ENCODE measurements at regions not wholly inside any gene's neighbourhood (a gene's known extent, or its start where the extent isn't known, plus 50 kb on each side); places are given as distances from the start of the nearest gene placed in this dataset.
A peak's percentile ranks its signal among the peaks of the same experiment; 100 is the strongest.

DNA sequence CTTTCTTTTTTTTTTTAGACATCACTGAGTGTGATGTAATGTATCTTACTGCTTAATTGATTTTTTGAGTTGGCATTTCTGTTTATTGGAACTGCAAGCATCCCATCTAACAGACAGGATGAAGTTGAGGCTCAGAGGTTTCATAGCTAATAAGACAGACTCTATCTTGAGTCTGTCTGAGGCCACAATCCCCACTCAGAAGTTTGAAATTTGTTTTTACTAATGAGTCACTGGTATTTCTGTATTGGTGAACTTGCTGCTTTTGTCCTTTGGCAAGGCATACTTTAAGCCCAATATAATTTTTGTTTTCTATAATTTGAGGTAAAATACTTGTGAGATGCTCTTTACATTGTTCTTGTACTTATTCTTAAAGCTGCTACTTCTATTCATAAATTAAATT, 491.2 kb downstream of the PSAT1 start:
- FAIRE-seq (peak; percentile 73), DNase-seq (ENCODE audit: low read depth, low spot score) (peak; percentile 4)
- no peaks in the 10 kb centered on the region for H3K9me1 ChIP-seq (replicated peaks; ENCODE audit: control insufficient read depth, extremely low read depth, insufficient read depth, low read length)
- H3K9ac ChIP-seq (replicated peaks; ENCODE audit: extremely low read depth, insufficient read depth, low read length): no peak overlapping the region
- CTCF ChIA-PET: no interaction called here
- H3K4me3 ChIP-seq (replicated peaks in 1 of 3; ENCODE audit: insufficient read depth in 1 of 3, low read depth in 1 of 3, low read length in 3 of 3): no peak overlapping the region
- TF ChIP-seq FOS (IDR thresholded peaks at IDR 0.05; ENCODE audit: borderline replicate concordance, insufficient read depth, low read length) (peak; percentile 22), EZH2 (IDR thresholded peaks at IDR 0.05; ENCODE audit: borderline replicate concordance, low read depth, low read length, severe bottlenecking) (no peak)
- intact Hi-C loops (cut with micrococcal nuclease) (loop anchor here (5.0 kb wide), 1 partner anchor 79 kb away; no protein-coding TSS in a partner anchor), dilution Hi-C loops (cut with MboI; ENCODE audit: extremely low pct_ligation_motif_present, low sequenced_read_pairs) (no loop called here)
- H4K20me1 ChIP-seq (replicated peaks; ENCODE audit: control insufficient read depth, extremely low read depth, insufficient read depth, low read length): no peaks in the 10 kb centered on the region
- H3K4me1 ChIP-seq (ENCODE audit: control insufficient read depth, extremely low read depth, insufficient read depth, low read length): peaks cover 11% of the 10 kb centered on the region
- H3K27me3 ChIP-seq (ENCODE audit: control insufficient read depth in 2 of 2, insufficient read depth in 2 of 2, low read length in 2 of 2): no peaks in the 10 kb centered on the region
- no peak overlapping the region for H3K27ac ChIP-seq (ENCODE audit: insufficient read depth, low read depth, low read length)
- POLR2A ChIA-PET: no interaction called here
- H2AFZ ChIP-seq (ENCODE audit: low read depth, low read length): peak overlapping the region; percentile 23
- no peaks in the 10 kb centered on the region for H3K36me3 ChIP-seq (ENCODE audit: control insufficient read depth in 2 of 2, extremely low read depth in 1 of 2, insufficient read depth in 2 of 2, low read length in 2 of 2)
- peak overlapping the region; percentile 31 for H3K4me2 ChIP-seq (ENCODE audit: insufficient read depth, low read length)
- H3K79me2 ChIP-seq (ENCODE audit: control insufficient read depth, insufficient read depth, low read length): no peaks in the 10 kb centered on the region
- no peaks in the 10 kb centered on the region for H3K9me3 ChIP-seq (replicated peaks; ENCODE audit: control insufficient read depth, insufficient read depth, low read length)
- no TSS peak for BruUV-seq (replicated peaks)

DNA sequence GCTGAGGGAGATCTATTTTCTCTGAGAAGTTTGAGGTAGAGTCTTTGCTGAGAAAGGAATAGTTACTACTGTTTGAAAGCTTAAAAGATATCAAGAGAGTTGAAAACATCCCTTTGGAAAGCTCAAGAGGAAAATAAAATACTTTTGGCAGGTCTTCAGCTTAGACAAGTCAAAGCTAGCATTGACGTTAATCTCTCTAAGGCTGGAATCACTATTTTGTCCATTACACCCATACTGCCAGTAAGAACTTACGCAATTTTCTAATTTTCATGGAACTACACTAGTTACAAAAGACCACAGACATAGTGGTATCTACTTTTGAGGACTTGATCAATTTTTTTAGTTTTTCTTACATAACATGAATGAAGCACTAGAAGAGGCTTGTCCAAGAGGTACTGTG, 494.9 kb downstream of the PSAT1 start:
- no peak for FAIRE-seq

More for the DNA sequence above, 494.9 kb downstream of the PSAT1 start:
- no peaks in the 10 kb centered on the region for H3K9me3 ChIP-seq (replicated peaks; ENCODE audit: control insufficient read depth, insufficient read depth, low read length)
- no peak for DNase-seq (ENCODE audit: low read depth, low spot score)
- H3K9me1 ChIP-seq (replicated peaks; ENCODE audit: control insufficient read depth, extremely low read depth, insufficient read depth, low read length): no peaks in the 10 kb centered on the region
- no peak for TF ChIP-seq EZH2 (IDR thresholded peaks at IDR 0.05; ENCODE audit: borderline replicate concordance, low read depth, low read length, severe bottlenecking)
- TF ChIP-seq POLR2AphosphoS5 (IDR thresholded peaks at IDR 0.05; ENCODE audit: insufficient read depth, low read depth, low read length): no peak
- TF ChIP-seq POLR2A (IDR thresholded peaks at IDR 0.05; ENCODE audit: low read depth, low read length): no peak
- TF ChIP-seq, protein P1, sequence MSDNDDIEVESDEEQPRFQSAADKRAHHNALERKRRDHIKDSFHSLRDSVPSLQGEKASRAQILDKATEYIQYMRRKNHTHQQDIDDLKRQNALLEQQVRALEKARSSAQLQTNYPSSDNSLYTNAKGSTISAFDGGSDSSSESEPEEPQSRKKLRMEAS (IDR thresholded peaks at IDR 0.05; ENCODE audit: insufficient read depth, insufficient read length): no peak
- no peak for TF ChIP-seq GATA2 (IDR thresholded peaks at IDR 0.05; ENCODE audit: insufficient read depth, insufficient read length, low read depth, low read length)
- no peak for TF ChIP-seq MYC (IDR thresholded peaks at IDR 0.05; ENCODE audit: low read depth, low read length)
- TF ChIP-seq JUN (IDR thresholded peaks at IDR 0.05; ENCODE audit: borderline replicate concordance, insufficient read depth, insufficient read length, low read depth): no peak
- TF ChIP-seq, protein P2, sequence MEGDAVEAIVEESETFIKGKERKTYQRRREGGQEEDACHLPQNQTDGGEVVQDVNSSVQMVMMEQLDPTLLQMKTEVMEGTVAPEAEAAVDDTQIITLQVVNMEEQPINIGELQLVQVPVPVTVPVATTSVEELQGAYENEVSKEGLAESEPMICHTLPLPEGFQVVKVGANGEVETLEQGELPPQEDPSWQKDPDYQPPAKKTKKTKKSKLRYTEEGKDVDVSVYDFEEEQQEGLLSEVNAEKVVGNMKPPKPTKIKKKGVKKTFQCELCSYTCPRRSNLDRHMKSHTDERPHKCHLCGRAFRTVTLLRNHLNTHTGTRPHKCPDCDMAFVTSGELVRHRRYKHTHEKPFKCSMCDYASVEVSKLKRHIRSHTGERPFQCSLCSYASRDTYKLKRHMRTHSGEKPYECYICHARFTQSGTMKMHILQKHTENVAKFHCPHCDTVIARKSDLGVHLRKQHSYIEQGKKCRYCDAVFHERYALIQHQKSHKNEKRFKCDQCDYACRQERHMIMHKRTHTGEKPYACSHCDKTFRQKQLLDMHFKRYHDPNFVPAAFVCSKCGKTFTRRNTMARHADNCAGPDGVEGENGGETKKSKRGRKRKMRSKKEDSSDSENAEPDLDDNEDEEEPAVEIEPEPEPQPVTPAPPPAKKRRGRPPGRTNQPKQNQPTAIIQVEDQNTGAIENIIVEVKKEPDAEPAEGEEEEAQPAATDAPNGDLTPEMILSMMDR (IDR thresholded peaks at IDR 0.05; ENCODE audit: extremely low read depth in 1 of 2, insufficient read depth in 1 of 2, low read depth in 1 of 2, low read length in 2 of 2): no peak
- no peak for TF ChIP-seq FOS (IDR thresholded peaks at IDR 0.05; ENCODE audit: borderline replicate concordance, insufficient read depth, low read length)
- dilution Hi-C loops (cut with MboI; ENCODE audit: extremely low pct_ligation_motif_present, low sequenced_read_pairs): no loop called here
- ChIA-PET POLR2A (no interaction called here), CTCF (interaction anchor here (0.7 kb wide), 1 partner anchor 13 kb away, joined by 3 read pairs; no protein-coding TSS in a partner anchor)
- H4K20me1 ChIP-seq (replicated peaks; ENCODE audit: control insufficient read depth, extremely low read depth, insufficient read depth, low read length): no peaks in the 10 kb centered on the region
- no peaks in the 10 kb centered on the region for H3K36me3 ChIP-seq (ENCODE audit: control insufficient read depth in 2 of 2, extremely low read depth in 1 of 2, insufficient read depth in 2 of 2, low read length in 2 of 2)
- intact Hi-C loops (cut with micrococcal nuclease): no loop called here
- BruUV-seq (replicated peaks): no TSS peak
- peaks cover 6% of the 10 kb centered on the region for H3K4me1 ChIP-seq (ENCODE audit: control insufficient read depth, extremely low read depth, insufficient read depth, low read length)
- H3K27me3 ChIP-seq (ENCODE audit: control insufficient read depth in 2 of 2, insufficient read depth in 2 of 2, low read length in 2 of 2): no peaks in the 10 kb centered on the region
- no peak overlapping the region for H3K9ac ChIP-seq (replicated peaks; ENCODE audit: extremely low read depth, insufficient read depth, low read length)
- no peak overlapping the region for H3K27ac ChIP-seq (ENCODE audit: insufficient read depth, low read depth, low read length)
- H3K79me2 ChIP-seq (ENCODE audit: control insufficient read depth, insufficient read depth, low read length): no peaks in the 10 kb centered on the region
- H2AFZ ChIP-seq (ENCODE audit: low read depth, low read length): no peak overlapping the region
- no peak overlapping the region for H3K4me2 ChIP-seq (ENCODE audit: insufficient read depth, low read length)
- H3K4me3 ChIP-seq (replicated peaks in 1 of 3; ENCODE audit: insufficient read depth in 1 of 3, low read depth in 1 of 3, low read length in 3 of 3): no peak overlapping the region
